Rectal smooth muscle tissue (tissue), 1 donor: ENCODE measurements at regions not wholly inside any gene's neighbourhood (a gene's known extent, or its start where the extent isn't known, plus 50 kb on each side); places are given as distances from the start of the nearest gene placed in this dataset.

Experiments
- H3K27ac ChIP-seq: one replicate; pipeline ENCODE4 v1.7.0; 2013; ENCODE audit warnings: low read depth, low read length, inconsistent platforms
- H3K27me3 ChIP-seq: one replicate; pipeline ENCODE4 v1.7.0; 2013; ENCODE audit warnings: low read length; ENCODE audit not compliant: control insufficient read depth, insufficient read depth
- H3K36me3 ChIP-seq: one replicate; pipeline ENCODE4 v1.7.0; 2013; ENCODE audit warnings: low read length; ENCODE audit not compliant: control insufficient read depth, insufficient read depth
- H3K4me1 ChIP-seq: one replicate; pipeline ENCODE4 v1.7.0; 2013; ENCODE audit warnings: low read length; ENCODE audit not compliant: control insufficient read depth, insufficient read depth
- H3K4me3 ChIP-seq: one replicate; pipeline ENCODE4 v1.7.0; 2013; ENCODE audit warnings: low read length
- H3K9ac ChIP-seq: one replicate; pipeline ENCODE4 v1.7.0; 2013; ENCODE audit warnings: low read length

DNA sequence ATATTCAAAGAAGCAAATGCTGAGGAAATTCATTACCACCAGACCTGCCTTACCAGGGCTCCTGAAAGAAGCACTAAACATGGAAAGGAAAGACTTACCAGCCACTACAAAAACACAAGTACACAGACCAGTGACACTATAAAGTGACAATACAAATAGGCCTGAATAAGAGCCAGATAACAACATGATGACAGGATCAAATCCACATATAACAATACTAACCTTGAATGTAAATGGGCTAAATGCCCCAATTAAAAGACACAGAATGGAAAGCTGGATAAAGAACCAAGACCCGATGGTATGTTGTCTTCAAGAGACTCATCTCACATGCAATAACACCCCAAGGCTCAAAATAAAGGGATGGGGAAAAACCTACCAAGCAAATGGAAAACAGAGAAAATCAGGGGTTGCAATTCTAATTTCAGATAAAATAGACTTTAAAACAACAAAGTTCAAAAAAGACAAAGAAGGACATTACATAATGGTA is 353.4 kb downstream of the LNPK start:
- no peaks in the 10 kb centered on the region for H3K36me3 ChIP-seq
- H3K4me3 ChIP-seq, result no peak overlapping the region
- H3K27me3 ChIP-seq, result no peaks in the 10 kb centered on the region
- no peaks in the 10 kb centered on the region for H3K4me1 ChIP-seq
- no peak overlapping the region for H3K27ac ChIP-seq
- H3K9ac ChIP-seq, result no peak overlapping the region

DNA sequence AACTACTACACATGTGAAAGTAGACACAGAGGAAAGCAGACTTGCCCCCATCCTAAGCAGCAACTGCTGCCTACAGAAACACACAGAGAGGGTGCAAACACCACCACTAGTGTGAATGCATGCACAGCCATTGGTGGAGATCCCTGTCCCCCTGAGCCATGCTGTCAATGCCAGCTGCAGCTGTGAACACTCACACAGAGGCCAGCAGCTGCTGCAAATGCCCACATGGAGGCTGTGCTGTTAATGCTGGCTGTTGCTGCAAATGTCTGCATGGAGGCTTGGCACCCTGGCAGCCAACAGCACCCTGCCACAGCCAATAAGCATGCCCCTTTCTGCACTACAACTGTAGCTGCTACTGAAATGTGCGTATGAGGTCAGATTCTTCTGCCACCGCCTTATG is 355.0 kb downstream of the LNPK start:
- Histone ChIP-seq H3K4me1 (no peaks in the 10 kb centered on the region), H3K9ac (no peak overlapping the region), H3K36me3 (no peaks in the 10 kb centered on the region), H3K27me3 (no peaks in the 10 kb centered on the region), H3K27ac (no peak overlapping the region), H3K4me3 (no peak overlapping the region)

DNA sequence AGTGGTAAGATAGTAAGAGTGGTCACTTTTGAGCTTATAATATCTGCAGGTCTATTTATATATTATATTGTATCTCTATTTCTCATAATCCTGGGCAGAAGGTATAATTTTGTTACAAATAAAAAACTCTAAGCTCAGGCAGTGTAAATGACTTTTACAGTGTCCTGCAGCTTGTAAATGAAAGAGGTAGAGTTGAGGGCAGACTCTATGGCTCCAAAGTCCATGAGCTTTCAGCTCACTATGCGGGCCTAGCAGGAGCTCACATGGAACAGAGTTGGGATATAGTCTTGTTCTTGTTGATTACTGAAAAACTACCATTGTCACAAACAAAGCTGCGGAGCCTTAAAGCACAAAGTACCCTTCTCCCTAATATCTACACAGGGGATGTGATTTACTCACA is 361.4 kb downstream of the LNPK start:
- Histone ChIP-seq H3K4me3 (no peak overlapping the region), H3K27ac (no peak overlapping the region), H3K36me3 (no peaks in the 10 kb centered on the region), H3K9ac (no peak overlapping the region), H3K27me3 (no peaks in the 10 kb centered on the region), H3K4me1 (no peaks in the 10 kb centered on the region)

DNA sequence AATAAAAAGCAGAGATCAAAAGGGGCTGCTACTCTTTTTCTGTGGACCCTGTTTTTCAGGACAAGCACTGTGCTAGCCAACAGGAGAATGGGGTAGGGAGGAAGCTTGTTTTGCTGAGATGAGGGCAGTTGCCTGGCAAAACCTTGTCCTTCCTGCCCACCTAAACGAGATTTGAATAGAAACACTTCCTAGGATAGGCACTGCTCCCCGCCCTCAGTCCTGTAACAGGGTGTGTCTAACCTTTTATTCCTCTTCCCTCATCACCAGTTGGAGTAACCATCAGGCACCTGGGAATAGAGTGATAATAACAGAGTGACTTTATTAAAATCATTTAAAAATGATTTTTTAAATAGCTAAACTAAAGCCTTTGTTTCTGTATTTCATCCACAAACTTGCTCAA is 368.8 kb downstream of the LNPK start:
- Histone ChIP-seq H3K9ac (no peak overlapping the region), H3K27me3 (no peaks in the 10 kb centered on the region)

DNA sequence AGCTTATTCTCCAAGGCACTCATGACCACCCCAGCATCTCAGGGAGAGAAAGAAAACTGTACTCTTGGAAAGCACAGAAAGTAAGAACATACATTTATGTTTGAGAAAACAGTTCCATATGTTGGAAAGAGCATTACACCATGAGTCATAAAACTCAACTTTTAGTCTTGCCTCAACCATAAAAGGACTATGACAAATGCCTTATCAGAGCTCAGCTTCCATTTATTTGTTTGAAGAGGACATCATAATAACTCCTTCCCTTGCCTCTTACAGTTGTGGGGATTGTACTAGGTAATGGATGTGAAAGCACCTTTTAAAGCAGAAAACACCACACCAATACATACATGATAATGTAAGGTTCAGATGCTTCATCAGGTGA is 370.8 kb downstream of the LNPK start:
- Histone ChIP-seq H3K36me3 (no peaks in the 10 kb centered on the region), H3K4me3 (no peak overlapping the region), H3K27ac (no peak overlapping the region), H3K27me3 (no peaks in the 10 kb centered on the region), H3K4me1 (no peaks in the 10 kb centered on the region), H3K9ac (no peak overlapping the region)

More for the DNA sequence above, 368.8 kb downstream of the LNPK start:
- no peak overlapping the region for H3K4me3 ChIP-seq
- no peaks in the 10 kb centered on the region for H3K36me3 ChIP-seq
- no peak overlapping the region for H3K27ac ChIP-seq
- no peaks in the 10 kb centered on the region for H3K4me1 ChIP-seq

DNA sequence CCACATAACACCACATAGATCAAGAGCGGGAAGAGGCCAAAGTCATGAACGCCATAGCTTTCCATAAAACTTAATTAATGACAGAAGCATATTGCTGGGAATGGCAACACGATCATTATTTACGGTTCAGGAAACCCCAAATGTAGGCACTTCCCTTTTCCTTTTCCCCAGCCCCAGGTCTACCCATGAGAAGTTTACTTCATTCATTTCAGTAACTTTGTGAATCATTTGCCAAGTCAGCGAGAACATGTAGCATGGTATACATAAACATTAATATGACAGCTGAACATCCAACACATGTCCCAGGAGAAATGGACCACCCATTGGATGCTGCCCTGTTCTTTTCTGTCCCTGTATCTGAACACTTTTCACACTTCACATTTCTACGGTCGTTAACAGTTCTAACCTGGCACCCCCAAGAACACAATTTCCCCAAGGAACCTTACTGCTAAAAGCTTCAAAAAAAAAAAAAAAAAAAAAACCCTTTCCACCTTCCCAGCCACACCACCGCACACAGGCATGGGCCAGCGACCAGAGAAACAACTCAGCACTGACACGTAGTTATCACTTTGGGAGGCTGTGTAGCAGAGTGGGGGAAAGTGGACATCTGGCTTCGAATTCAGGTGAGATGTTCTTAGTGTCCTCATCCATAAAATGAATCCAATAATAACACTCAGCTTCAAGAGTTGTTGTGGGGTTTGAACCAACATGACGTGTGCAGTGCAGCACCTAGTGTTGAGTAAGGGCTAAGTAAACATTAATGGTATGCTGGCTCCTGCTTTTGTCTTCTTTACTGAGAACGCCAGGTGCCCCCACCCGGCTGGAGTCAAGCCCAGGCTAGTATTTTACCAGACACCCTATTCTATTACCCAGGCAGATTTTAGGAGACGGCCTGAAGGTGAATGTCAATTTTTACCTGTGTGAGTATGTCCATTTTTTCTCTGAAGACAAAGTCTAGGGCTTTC is 371.5 kb downstream of the LNPK start:
- no peak overlapping the region for H3K27ac ChIP-seq
- H3K27me3 ChIP-seq, result no peaks in the 10 kb centered on the region
- no peak overlapping the region for H3K4me3 ChIP-seq
- no peak overlapping the region for H3K9ac ChIP-seq
- no peaks in the 10 kb centered on the region for H3K36me3 ChIP-seq
- no peaks in the 10 kb centered on the region for H3K4me1 ChIP-seq

DNA sequence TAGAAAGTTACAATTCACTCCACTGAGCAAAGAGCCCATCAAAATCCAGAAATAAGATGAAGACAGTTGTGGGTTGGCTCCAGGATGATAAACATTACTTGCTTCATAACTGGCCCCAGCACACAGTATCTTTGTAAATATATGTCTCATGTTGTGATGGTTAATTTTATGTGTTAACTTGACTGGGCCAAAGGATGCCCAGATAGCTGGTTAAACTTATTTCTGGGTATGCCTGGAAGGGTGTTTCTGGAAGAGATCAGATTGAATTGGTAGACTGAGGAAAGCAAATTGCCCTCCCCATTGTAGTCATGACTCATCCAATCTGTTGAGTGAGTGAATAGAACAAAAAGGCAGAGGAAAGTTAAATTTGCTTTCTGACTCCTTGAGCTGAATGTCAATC is 373.8 kb downstream of the LNPK start:
- Histone ChIP-seq H3K36me3 (no peaks in the 10 kb centered on the region), H3K9ac (no peak overlapping the region), H3K4me3 (no peak overlapping the region), H3K27me3 (no peaks in the 10 kb centered on the region), H3K27ac (no peak overlapping the region), H3K4me1 (no peaks in the 10 kb centered on the region)

DNA sequence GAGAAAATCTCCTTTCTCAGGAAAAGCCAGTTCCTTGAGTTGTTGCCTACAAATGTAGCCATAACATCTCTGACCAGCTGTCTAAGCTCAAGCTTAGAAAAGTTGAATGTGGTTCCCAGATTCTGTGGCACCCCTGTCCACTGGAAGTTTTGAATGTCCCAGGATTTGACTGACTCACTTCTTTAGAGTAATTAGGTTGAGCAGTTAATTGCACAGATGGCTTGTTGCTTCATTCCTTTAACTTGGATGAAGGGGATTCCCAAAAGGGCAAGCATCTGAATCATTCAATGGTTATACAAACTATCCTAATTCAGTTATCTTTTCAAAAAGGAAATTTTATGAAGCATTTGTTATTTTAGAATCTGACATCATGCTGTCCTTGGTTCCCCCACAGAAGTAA is 374.7 kb downstream of the LNPK start:
- no peaks in the 10 kb centered on the region for H3K36me3 ChIP-seq
- H3K4me3 ChIP-seq, result no peak overlapping the region
- no peak overlapping the region for H3K27ac ChIP-seq
- no peaks in the 10 kb centered on the region for H3K4me1 ChIP-seq
- H3K9ac ChIP-seq, result no peak overlapping the region
- H3K27me3 ChIP-seq, result no peaks in the 10 kb centered on the region

DNA sequence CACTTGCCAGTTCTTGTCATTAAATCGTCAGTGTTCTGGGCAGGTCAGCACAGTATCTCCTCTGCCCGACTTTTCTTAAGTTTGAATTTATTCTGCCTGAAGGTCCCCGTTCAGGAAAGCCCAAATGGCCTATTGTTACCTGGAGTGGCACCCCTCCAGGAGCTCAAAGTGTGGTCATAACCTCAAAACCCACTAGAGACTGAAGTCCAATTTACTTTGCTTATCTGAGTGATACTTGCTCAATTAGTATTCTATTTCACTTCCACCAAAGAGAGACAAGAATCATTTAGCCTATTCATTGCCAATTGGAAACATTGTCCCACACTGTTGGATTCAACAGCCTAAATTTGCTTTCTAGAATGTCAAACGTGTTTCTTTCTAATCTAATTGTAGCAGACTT is 375.3 kb downstream of the LNPK start:
- Histone ChIP-seq H3K9ac (no peak overlapping the region), H3K36me3 (no peaks in the 10 kb centered on the region), H3K4me1 (no peaks in the 10 kb centered on the region), H3K4me3 (no peak overlapping the region), H3K27me3 (no peaks in the 10 kb centered on the region), H3K27ac (no peak overlapping the region)

DNA sequence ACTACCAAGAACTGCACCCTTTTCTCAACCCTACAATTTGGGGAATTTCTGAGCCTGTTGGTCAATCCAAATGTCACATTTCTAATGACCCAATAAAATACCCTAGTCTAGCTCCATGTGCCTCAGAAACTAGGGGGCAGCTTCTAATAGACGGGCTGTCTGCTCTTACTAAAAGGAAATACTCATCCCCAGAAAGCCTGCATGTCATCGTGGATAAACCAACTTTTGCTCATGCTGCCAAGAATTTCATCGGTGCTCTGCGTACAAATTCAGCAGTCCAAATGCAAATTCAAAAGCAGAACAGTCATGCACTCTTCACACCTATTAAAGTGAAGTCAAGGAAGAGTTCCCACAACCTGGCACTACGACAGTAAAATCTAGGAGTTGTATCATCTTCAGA is 377.3 kb downstream of the LNPK start:
- Histone ChIP-seq H3K9ac (no peak overlapping the region), H3K4me1 (no peaks in the 10 kb centered on the region), H3K36me3 (no peaks in the 10 kb centered on the region), H3K27ac (no peak overlapping the region), H3K27me3 (no peaks in the 10 kb centered on the region), H3K4me3 (no peak overlapping the region)

DNA sequence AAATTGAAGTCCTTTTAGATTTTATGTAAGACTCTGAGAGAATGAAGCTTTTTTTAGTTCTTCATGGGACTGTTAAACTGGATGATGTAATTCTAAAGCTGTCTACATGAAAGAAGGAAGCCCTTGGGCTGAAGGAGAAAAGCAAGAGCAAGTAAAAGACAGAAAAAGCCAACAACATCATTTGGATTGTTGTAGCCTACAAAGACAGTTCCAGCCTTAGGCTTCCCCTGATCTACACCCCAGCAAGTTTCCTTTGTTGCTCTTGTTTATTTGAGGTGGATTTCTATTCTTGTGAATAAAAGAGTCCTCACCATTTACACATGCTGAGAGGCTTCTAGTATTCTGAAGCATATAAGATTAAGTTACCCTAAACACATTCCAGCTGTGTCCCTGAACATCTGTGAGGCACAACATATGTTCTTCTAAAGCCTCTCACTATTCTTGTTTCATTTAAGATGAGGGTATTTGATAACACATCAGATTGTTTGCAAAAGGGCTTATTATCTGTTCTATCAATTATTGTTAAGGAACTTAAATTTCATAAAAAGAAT is 377.8 kb downstream of the LNPK start:
- Histone ChIP-seq H3K27ac (no peak overlapping the region), H3K4me1 (no peaks in the 10 kb centered on the region), H3K27me3 (no peaks in the 10 kb centered on the region), H3K4me3 (no peak overlapping the region), H3K36me3 (no peaks in the 10 kb centered on the region), H3K9ac (no peak overlapping the region)

DNA sequence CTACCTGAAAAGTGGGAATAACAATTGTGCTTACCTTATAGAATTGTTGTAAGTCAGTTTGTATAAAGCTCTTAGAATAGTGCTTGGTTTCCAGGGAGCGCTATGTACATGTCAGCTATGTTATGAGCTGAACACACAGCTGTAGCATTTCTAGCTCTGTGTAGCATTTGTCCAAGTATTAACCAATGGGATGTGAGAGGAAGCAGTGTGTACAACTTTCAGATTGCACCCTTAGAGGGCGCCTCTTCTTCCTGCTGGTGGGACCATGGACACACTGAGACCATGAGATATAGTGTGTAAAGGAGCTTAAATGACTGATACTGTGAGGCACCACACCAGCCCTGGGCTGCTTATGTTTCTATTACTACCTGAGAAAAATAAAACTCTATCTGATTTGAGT is 380.2 kb downstream of the LNPK start:
- H3K27ac ChIP-seq, result no peak overlapping the region

DNA sequence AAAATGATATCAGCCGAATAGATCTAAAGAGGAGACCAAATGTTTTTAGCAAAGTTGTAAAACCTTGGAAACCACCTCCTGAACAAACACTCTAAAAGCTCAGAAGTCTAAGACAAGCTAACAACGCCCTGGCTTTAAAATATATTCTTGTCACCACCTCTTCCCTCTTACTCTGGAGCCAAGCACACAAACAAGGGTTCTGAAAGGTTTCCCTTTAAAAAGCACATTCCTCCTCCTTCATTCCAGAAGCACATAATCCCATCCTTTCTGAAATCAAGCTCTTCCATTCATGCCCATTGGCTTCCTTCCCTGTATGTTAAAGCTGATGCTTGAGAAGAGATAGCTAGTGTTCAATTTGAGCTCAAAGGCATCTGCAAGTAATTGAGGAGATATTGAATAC is 382.0 kb downstream of the LNPK start:
- Histone ChIP-seq H3K9ac (no peak overlapping the region), H3K4me3 (no peak overlapping the region), H3K27me3 (no peaks in the 10 kb centered on the region)

More for the DNA sequence above, 380.2 kb downstream of the LNPK start:
- H3K4me1 ChIP-seq, result no peaks in the 10 kb centered on the region
- H3K36me3 ChIP-seq, result no peaks in the 10 kb centered on the region
- no peaks in the 10 kb centered on the region for H3K27me3 ChIP-seq
- H3K4me3 ChIP-seq, result no peak overlapping the region
- no peak overlapping the region for H3K9ac ChIP-seq

More for the DNA sequence above, 382.0 kb downstream of the LNPK start:
- Histone ChIP-seq H3K4me1 (no peaks in the 10 kb centered on the region), H3K27ac (no peak overlapping the region), H3K36me3 (no peaks in the 10 kb centered on the region)
